Keratinocyte (primary cell): ENCODE measurements at regions not wholly inside any gene's neighbourhood (a gene's known extent, or its start where the extent isn't known, plus 50 kb on each side); places are given as distances from the start of the nearest gene placed in this dataset.

Experiments
- EZH2 ChIP-seq: IDR thresholded peaks from one replicate; pipeline ENCODE4 v1.6.1; 2012; ENCODE audit warnings: inconsistent platforms, mild to moderate bottlenecking, low read length, moderate library complexity
- TF ChIP-seq, protein P1 (sequence below), 3 experiments: IDR thresholded peaks in 1 of 3; conservative IDR thresholded peaks in 1 of 3; optimal IDR thresholded peaks in 1 of 3; 2 replicates in 2 of 3; 3 replicates in 1 of 3; pipeline versions ENCODE3 to v1.5.1; 2011; ENCODE audit warnings: low read length in 3 of 3, mild to moderate bottlenecking in 3 of 3, moderate library complexity in 2 of 3, control low read depth in 1 of 3, inconsistent platforms in 1 of 3; ENCODE audit not compliant: insufficient read depth in 2 of 3; ENCODE audit errors: extremely low read depth in 1 of 3

DNA sequence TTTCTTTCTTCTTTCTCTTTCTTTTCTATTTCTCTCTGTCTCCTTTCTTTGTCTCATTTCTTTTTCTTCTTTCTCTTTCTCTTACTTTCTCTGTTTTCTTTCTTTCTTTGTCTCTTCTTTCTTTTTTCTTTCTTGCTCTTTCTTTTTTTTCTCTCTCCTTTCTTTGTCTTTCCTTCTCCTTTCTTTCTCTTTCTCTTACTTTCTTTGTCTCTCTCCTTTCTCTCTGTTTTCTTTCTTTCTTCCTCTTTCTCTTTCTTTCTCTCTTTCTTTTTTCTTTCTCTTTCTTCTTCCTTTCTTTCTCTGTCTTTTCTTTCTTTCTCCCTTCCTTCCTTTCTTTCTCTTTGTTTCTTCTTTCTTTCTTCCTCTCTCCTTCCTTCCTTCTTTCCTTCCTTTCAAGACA is 184.8 kb downstream of the CRLF2 start:
- TF ChIP-seq, protein P1, sequence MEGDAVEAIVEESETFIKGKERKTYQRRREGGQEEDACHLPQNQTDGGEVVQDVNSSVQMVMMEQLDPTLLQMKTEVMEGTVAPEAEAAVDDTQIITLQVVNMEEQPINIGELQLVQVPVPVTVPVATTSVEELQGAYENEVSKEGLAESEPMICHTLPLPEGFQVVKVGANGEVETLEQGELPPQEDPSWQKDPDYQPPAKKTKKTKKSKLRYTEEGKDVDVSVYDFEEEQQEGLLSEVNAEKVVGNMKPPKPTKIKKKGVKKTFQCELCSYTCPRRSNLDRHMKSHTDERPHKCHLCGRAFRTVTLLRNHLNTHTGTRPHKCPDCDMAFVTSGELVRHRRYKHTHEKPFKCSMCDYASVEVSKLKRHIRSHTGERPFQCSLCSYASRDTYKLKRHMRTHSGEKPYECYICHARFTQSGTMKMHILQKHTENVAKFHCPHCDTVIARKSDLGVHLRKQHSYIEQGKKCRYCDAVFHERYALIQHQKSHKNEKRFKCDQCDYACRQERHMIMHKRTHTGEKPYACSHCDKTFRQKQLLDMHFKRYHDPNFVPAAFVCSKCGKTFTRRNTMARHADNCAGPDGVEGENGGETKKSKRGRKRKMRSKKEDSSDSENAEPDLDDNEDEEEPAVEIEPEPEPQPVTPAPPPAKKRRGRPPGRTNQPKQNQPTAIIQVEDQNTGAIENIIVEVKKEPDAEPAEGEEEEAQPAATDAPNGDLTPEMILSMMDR (optimal IDR thresholded peaks at IDR 0.05 in 1 of 3, IDR thresholded peaks at IDR 0.05 in 1 of 3, conservative IDR thresholded peaks at IDR 0.05 in 1 of 3; ENCODE audit: extremely low read depth in 1 of 3, insufficient read depth in 2 of 3, low read length in 3 of 3), result no peak
- TF ChIP-seq EZH2, result no peak
